BE2C (cell line): ENCODE measurements at regions not wholly inside any gene's neighbourhood (a gene's known extent, or its start where the extent isn't known, plus 50 kb on each side); places are given as distances from the start of the nearest gene placed in this dataset.

Experiments used
- DNase-seq: peaks from one replicate; pipeline ENCODE4 v3.0.0-alpha.2; 2020
- H3K27me3 ChIP-seq: fragments of 250-450 bp; sonication (Bioruptor Pico); 2 replicates; pipeline ENCODE4 v1.5.1; 2020; ENCODE audit warnings: mild to moderate bottlenecking
- H3K36me3 ChIP-seq: fragments of 250-450 bp; sonication (Bioruptor Pico); 2 replicates; pipeline ENCODE4 v1.5.1; 2020; ENCODE audit warnings: mild to moderate bottlenecking
- H3K4me1 ChIP-seq: fragments of 250-450 bp; sonication (Bioruptor Pico); 2 replicates; pipeline ENCODE4 v1.5.1; 2020
- H3K4me3 ChIP-seq: 2 replicates; pipeline ENCODE4 v1.5.1; 2011; ENCODE audit warnings: low read depth, low read length
- H3K9me3 ChIP-seq: fragments of 250-450 bp; sonication (Bioruptor Pico); 2 replicates; pipeline ENCODE4 v1.5.1; 2020
- TF ChIP-seq, protein P1 (sequence below): IDR thresholded peaks from 2 replicates; pipeline ENCODE4 v1.5.1; 2012; ENCODE audit warnings: mild to moderate bottlenecking, low read depth, low read length

- Histone ChIP-seq H3K4me3 (no peak overlapping the region), H3K9me3 (no peaks in the 10 kb centered on the region), H3K27me3 (no peaks in the 10 kb centered on the region), H3K4me1 (no peaks in the 10 kb centered on the region), H3K36me3 (no peaks in the 10 kb centered on the region)
- TF ChIP-seq, protein P1, sequence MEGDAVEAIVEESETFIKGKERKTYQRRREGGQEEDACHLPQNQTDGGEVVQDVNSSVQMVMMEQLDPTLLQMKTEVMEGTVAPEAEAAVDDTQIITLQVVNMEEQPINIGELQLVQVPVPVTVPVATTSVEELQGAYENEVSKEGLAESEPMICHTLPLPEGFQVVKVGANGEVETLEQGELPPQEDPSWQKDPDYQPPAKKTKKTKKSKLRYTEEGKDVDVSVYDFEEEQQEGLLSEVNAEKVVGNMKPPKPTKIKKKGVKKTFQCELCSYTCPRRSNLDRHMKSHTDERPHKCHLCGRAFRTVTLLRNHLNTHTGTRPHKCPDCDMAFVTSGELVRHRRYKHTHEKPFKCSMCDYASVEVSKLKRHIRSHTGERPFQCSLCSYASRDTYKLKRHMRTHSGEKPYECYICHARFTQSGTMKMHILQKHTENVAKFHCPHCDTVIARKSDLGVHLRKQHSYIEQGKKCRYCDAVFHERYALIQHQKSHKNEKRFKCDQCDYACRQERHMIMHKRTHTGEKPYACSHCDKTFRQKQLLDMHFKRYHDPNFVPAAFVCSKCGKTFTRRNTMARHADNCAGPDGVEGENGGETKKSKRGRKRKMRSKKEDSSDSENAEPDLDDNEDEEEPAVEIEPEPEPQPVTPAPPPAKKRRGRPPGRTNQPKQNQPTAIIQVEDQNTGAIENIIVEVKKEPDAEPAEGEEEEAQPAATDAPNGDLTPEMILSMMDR, result no peak
- DNase-seq, result no peak
Measured at GRCh38 chr19:32123355-32123940, 222.0 kb upstream of the ZNF507 start.

DNA sequence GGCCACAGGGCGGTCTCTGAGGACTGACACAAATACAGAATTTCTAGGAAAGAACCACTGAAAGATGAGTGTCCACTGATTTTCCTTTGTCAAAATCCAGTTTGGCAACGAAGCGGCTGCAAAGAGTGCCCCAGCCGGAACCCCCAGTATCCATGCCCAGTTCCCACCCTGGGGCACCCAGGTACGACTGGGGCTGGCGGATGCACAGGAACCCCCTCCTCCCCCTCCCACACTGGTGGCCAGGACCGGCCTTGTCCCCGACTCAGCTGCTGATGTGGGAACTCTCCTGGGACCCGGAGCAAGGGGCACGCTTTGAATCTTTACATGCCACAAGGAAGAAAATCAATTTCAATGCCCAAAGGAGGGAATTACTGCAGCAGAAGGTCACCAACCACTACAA lies 220.8 kb upstream of the ZNF507 start:
- no peak overlapping the region for H3K4me3 ChIP-seq

DNA sequence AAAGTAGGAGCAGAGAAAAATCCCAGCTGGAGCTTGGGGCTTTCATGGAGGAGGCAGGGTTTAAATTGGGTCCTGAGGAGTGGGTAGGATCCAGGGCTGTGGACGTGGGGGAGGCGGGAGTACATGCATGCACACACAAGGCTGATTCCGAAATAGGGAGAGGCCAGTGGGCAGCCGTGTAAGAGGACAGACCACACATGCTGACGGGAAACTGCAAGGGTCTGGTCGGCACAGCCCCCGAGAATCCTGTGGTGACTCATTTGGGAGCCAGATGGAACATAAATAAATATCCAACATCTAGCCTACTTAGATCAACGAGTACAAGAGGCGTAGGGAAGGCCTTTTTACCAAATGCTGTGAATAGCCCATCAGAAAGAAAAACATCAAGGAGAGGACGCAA lies 216.3 kb upstream of the ZNF507 start:
- Histone ChIP-seq H3K27me3 (no peaks in the 10 kb centered on the region), H3K9me3 (no peaks in the 10 kb centered on the region), H3K36me3 (no peaks in the 10 kb centered on the region), H3K4me1 (no peaks in the 10 kb centered on the region), H3K4me3 (no peak overlapping the region)
- no peak for DNase-seq
- TF ChIP-seq, protein P1, result no peak

More for the DNA sequence above, 220.8 kb upstream of the ZNF507 start:
- Histone ChIP-seq H3K4me1 (no peaks in the 10 kb centered on the region), H3K27me3 (no peaks in the 10 kb centered on the region), H3K36me3 (no peaks in the 10 kb centered on the region), H3K9me3 (no peaks in the 10 kb centered on the region)
- DNase-seq, result no peak
- TF ChIP-seq, protein P1, result no peak

DNA sequence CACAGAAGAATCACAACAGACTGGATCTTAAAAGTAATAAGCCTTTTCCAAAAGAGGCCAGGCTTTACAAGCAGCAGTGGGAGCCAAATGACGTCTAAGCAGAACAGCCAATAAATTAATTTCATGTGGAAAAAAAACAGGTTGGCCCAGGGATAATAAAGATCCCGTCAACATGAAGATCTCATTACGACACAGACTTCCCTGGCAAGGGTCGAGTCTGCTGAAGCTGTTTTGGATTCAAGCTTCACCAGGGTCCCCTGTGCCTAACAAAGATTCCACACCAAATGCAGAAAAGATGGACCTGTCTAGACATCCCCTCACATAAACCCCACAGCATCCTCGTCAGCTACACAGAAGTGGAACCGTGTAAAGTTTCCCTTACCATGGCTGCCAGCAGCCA lies 215.1 kb upstream of the ZNF507 start:
- H3K9me3 ChIP-seq, result no peaks in the 10 kb centered on the region
- H3K36me3 ChIP-seq, result no peaks in the 10 kb centered on the region
- TF ChIP-seq, protein P1, result no peak
- no peak overlapping the region for H3K4me3 ChIP-seq
- DNase-seq, result no peak
- no peaks in the 10 kb centered on the region for H3K27me3 ChIP-seq
- H3K4me1 ChIP-seq, result no peaks in the 10 kb centered on the region

GRCh38 chr19:32131005-32131404 lies 214.4 kb upstream of the ZNF507 start:
- Histone ChIP-seq H3K36me3 (no peaks in the 10 kb centered on the region), H3K9me3 (no peaks in the 10 kb centered on the region), H3K27me3 (no peaks in the 10 kb centered on the region), H3K4me3 (no peak overlapping the region), H3K4me1 (no peaks in the 10 kb centered on the region)
- TF ChIP-seq, protein P1, result no peak
- no peak for DNase-seq

DNA sequence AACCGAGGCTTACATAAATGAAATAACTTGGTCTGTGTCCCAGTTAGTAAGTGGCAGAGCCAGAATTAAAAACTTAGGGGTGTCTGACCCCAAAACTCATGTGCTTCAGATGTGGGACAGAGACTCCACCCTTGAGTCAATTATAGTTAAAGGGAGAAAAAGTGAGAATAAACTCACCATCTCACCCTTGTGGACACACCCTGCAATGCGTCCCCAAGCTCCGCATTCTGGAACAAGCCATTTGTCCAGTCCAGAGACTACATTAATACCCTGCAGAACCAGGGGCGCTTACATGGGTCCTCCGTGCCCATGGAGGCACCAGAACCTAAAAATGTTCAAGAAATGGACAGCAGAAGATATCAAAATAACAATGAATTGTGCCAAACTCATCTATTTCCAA lies 207.0 kb upstream of the ZNF507 start:
- Histone ChIP-seq H3K4me3 (no peak overlapping the region), H3K36me3 (no peaks in the 10 kb centered on the region), H3K4me1 (no peaks in the 10 kb centered on the region), H3K9me3 (no peaks in the 10 kb centered on the region), H3K27me3 (no peaks in the 10 kb centered on the region)
- DNase-seq, result no peak
- TF ChIP-seq, protein P1, result 0 out of 2 replicates have a peak, but pooled peaks have one; percentile 5
